HepG2 (cell line): ENCODE measurements at regions not wholly inside any gene's neighbourhood (a gene's known extent, or its start where the extent isn't known, plus 50 kb on each side); places are given as distances from the start of the nearest gene placed in this dataset.

ENCODE experiments used
- CTCF ChIP-seq: sonication (generic); formaldehyde crosslinking; IDR thresholded peaks from 2 replicates; pipeline ENCODE4 v1.5.0; 2020; ENCODE audit warnings: mild to moderate bottlenecking, missing genetic modification reagents, moderate library complexity
- HMG20A ChIP-seq: IDR thresholded peaks from 2 replicates; pipeline ENCODE4 v1.6.1; 2016; ENCODE audit warnings: borderline replicate concordance

GRCh38 chr3:72517336-72517735, 330.9 kb downstream of the SHQ1 start:
- TF ChIP-seq CTCF (no peak), HMG20A (CRISPR knock-in tag) (no peak)
